ENCODE measurements at regions not wholly inside any gene's neighbourhood (a gene's known extent, or its start where the extent isn't known, plus 50 kb on each side); places are given as distances from the start of the nearest gene placed in this dataset.
"Not testable (repeated sequence)": the region's sequence is repeated elsewhere in the genome, so short reads cannot be mapped to it uniquely, and the experiment has no call there.

- not testable (repeated sequence) for DNase-seq (ENCODE audit: low read depth)
Observed at GRCh38 chr4:67412153-67412712, 133.1 kb downstream of the CENPC start.

- DNase-seq (ENCODE audit: low read depth), result no peak
Observed at GRCh38 chr4:67403342-67403741, 142.0 kb downstream of the CENPC start.

- no peak for DNase-seq (ENCODE audit: low read depth)
Observed at GRCh38 chr4:67401902-67402301, 143.4 kb downstream of the CENPC start.

GRCh38 chr4:67397931-67398330, 147.4 kb downstream of the CENPC start:
- no peak for DNase-seq (ENCODE audit: low read depth)

GRCh38 chr4:67397031-67397430, 148.3 kb downstream of the CENPC start:
- DNase-seq (ENCODE audit: low read depth), result no peak

DNA sequence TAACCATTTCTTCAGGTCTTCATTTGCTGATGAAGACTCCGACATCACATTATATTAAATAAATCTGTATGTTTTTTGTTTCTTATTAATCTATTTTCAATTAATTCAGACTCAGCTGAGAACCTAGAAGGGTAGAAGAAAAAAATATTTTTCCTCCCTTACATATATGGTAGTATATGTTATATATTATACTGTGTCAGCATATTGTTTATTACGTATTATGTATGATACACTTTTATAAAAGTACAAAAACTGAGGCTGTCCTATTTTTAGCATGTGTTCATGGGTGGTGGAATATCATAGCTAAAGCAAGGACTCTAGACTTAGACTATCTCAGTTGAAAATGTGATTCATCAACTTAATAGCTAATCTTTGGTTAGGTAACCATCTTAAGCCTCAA, 149.3 kb downstream of the CENPC start:
- DNase-seq (ENCODE audit: low read depth), result no peak

- no peak for DNase-seq (ENCODE audit: low read depth)
Observed at GRCh38 chr4:67394879-67395278, 150.4 kb downstream of the CENPC start.

- DNase-seq (ENCODE audit: low read depth), result no peak
Observed at GRCh38 chr4:67393699-67394281, 151.5 kb downstream of the CENPC start.

DNA sequence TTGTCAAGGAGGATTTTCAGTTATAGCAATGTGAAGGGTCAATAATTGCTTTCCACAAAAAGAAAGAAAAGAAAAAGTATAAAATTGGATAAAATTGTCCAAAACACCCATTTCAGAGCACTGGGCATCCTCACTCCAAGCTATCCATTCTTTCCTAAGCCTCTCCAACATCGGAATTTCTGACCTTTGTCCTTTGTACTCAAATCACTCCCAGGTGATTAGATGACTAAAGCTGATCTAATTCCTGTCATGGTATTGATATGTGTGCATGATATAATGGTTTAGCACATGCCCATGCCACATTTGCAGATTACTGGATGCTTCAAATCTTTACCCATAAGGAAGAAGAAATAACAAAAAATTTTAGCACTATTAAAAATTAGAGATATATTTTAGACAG, 152.3 kb downstream of the CENPC start:
- DNase-seq (ENCODE audit: low read depth), result no peak

- DNase-seq (ENCODE audit: low read depth), result not testable (repeated sequence)
Observed at GRCh38 chr4:67381406-67381804, 163.9 kb downstream of the CENPC start.

GRCh38 chr4:67380702-67381405, 164.4 kb downstream of the CENPC start:
- DNase-seq (ENCODE audit: low read depth), result not testable (repeated sequence)

DNA sequence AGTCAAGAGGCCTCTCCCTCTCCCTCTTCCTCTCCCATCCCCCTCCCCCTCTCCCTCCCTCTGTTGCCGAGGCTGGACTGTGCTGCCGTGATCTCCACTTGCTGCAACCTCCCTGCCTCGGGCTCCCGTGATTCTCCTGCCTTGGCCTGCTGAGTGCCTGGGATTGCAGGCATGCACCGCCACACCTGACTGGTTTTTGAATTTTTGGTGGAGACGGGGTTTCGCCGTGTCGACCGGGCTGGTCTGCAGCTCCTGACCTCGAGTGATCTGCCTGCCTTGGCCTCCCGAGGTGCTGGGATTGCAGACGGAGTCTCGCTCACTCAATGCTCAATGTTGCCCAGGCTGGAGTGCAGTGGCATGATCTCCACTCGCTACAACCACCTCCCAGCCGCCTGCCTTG, 165.1 kb downstream of the CENPC start:
- DNase-seq (ENCODE audit: low read depth), result no peak

- no peak for DNase-seq (ENCODE audit: low read depth)
Observed at GRCh38 chr4:67375291-67375690, 170.0 kb downstream of the CENPC start.

- no peak for DNase-seq (ENCODE audit: low read depth)
Observed at GRCh38 chr4:67371615-67372014, 173.7 kb downstream of the CENPC start.

DNA sequence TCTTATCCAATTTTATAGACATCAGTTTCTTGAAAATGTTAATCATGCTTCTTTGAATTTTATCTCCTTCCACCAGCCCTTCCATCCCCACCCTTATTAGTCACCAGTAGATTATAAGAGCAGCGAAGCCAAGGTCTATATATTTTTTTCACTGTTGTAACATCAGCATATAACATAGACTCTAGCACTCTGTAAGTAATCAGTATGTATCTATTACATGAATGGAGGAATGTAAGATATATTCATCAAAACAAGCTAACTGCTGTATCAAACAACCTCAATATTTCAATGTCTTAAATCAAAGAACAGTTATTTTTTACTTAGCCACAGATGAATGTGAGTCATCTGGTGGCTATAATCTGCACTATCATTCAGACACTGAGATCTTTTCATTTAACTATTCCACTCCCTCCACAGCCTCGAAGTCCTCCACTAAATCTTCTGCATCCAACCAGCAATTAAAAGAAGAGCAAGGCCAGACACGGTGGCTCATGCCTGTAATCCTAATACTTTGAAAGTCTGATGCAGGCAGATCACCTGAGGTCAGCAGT, 178.9 kb downstream of the CENPC start:
- DNase-seq (ENCODE audit: low read depth), result no peak

- DNase-seq (ENCODE audit: low read depth), result no peak
Observed at GRCh38 chr4:67365661-67366245, 179.6 kb downstream of the CENPC start.

GRCh38 chr4:67355806-67356205, 189.5 kb downstream of the CENPC start:
- no peak for DNase-seq (ENCODE audit: low read depth)

- DNase-seq (ENCODE audit: low read depth), result no peak
Observed at GRCh38 chr4:67346654-67347053, 198.6 kb downstream of the CENPC start.

GRCh38 chr4:67344594-67345380, 200.5 kb downstream of the CENPC start:
- no peak for DNase-seq (ENCODE audit: low read depth)

DNA sequence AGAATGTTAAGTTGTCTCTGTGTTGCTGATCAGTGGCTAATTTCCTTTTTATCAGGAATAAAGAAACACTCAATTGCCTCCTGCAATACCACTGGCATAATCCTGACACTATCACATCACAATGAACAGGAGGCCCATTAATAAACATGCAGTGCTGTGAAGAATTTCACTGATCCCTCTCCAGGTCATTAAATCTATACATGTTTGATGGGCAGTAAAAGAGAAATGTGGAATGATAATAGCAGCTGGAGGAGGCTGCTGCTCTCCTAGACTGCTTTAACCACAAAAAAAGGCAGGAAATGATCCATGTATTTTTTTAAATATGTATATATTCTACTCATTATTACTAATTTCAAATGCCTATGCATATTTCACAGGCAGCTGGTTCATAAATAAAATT, 202.1 kb downstream of the CENPC start:
- DNase-seq (ENCODE audit: low read depth), result no peak

GRCh38 chr4:67342291-67342690, 203.0 kb downstream of the CENPC start:
- DNase-seq (ENCODE audit: low read depth), result no peak

GRCh38 chr4:67333664-67334063, 211.6 kb downstream of the CENPC start:
- no peak for DNase-seq (ENCODE audit: low read depth)

All from T-helper 22 cell (primary cell).